ENCODE measurements at regions not wholly inside any gene's neighbourhood (a gene's known extent, or its start where the extent isn't known, plus 50 kb on each side); places are given as distances from the start of the nearest gene placed in this dataset.

GRCh38 chr11:33579101-33579500 lies 121.5 kb downstream of the C11orf91 start:
- no peak for DNase-seq (ENCODE audit: low spot score)
- Histone ChIP-seq H3K36me3 (ENCODE audit: insufficient read depth, low read length, poor library complexity, severe bottlenecking) (no peaks in the 10 kb centered on the region), H3K27me3 (replicated peaks; ENCODE audit: insufficient read depth, low read depth, low read length, poor library complexity) (peaks cover 46% of the 10 kb centered on the region), H3K4me1 (ENCODE audit: insufficient read depth, low read length, poor library complexity, severe bottlenecking) (no peaks in the 10 kb centered on the region), H3K4me3 (ENCODE audit: low read depth, low read length, poor library complexity, severe bottlenecking) (no peak overlapping the region), H3K27ac (ENCODE audit: low read depth, low read length, poor library complexity, severe bottlenecking) (no peak overlapping the region), H3K9me3 (ENCODE audit: low read depth, low read length, poor library complexity, severe bottlenecking) (no peaks in the 10 kb centered on the region)
- BruUV-seq (replicated peaks): no TSS peak
- TF ChIP-seq EZH2 (IDR thresholded peaks at IDR 0.05; ENCODE audit: borderline replicate concordance, low read depth, low read length, poor library complexity, severe bottlenecking): no peak
- no peak for TF ChIP-seq CTCF (conservative IDR thresholded peaks at IDR 0.05; ENCODE audit: low read depth, low read length)
- intact Hi-C loops (cut with micrococcal nuclease; ENCODE audit: unreplicated experiment): no loop called here
- ChIA-PET CTCF (no interaction called here), POLR2A (ENCODE audit: low non-redundant PET) (no interaction called here)

- H3K4me1 ChIP-seq (ENCODE audit: insufficient read depth, low read length, poor library complexity, severe bottlenecking): no peaks in the 10 kb centered on the region
- H3K36me3 ChIP-seq (ENCODE audit: insufficient read depth, low read length, poor library complexity, severe bottlenecking): no peaks in the 10 kb centered on the region
- TF ChIP-seq CTCF (conservative IDR thresholded peaks at IDR 0.05; ENCODE audit: low read depth, low read length): no peak
- TF ChIP-seq EZH2 (IDR thresholded peaks at IDR 0.05; ENCODE audit: borderline replicate concordance, low read depth, low read length, poor library complexity, severe bottlenecking): no peak
- BruUV-seq (replicated peaks): no TSS peak
- H3K27ac ChIP-seq (ENCODE audit: low read depth, low read length, poor library complexity, severe bottlenecking): no peak overlapping the region
- H3K4me3 ChIP-seq (ENCODE audit: low read depth, low read length, poor library complexity, severe bottlenecking): no peak overlapping the region
- intact Hi-C loops (cut with micrococcal nuclease; ENCODE audit: unreplicated experiment): no loop called here
- CTCF ChIA-PET: no interaction called here
- peaks cover 40% of the 10 kb centered on the region for H3K27me3 ChIP-seq (replicated peaks; ENCODE audit: insufficient read depth, low read depth, low read length, poor library complexity)
- POLR2A ChIA-PET (ENCODE audit: low non-redundant PET): no interaction called here
- DNase-seq (ENCODE audit: low spot score): no peak
- H3K9me3 ChIP-seq (ENCODE audit: low read depth, low read length, poor library complexity, severe bottlenecking): no peaks in the 10 kb centered on the region
Observed at GRCh38 chr11:33577204-33577603, 123.4 kb downstream of the C11orf91 start.

GRCh38 chr11:33575311-33575710 lies 125.3 kb downstream of the C11orf91 start:
- no TSS peak for BruUV-seq (replicated peaks)

More at GRCh38 chr11:33575311-33575710, 125.3 kb downstream of the C11orf91 start:
- Histone ChIP-seq H3K4me3 (ENCODE audit: low read depth, low read length, poor library complexity, severe bottlenecking) (no peak overlapping the region), H3K36me3 (ENCODE audit: insufficient read depth, low read length, poor library complexity, severe bottlenecking) (no peaks in the 10 kb centered on the region), H3K27me3 (replicated peaks; ENCODE audit: insufficient read depth, low read depth, low read length, poor library complexity) (peaks cover 36% of the 10 kb centered on the region), H3K27ac (ENCODE audit: low read depth, low read length, poor library complexity, severe bottlenecking) (no peak overlapping the region), H3K9me3 (ENCODE audit: low read depth, low read length, poor library complexity, severe bottlenecking) (no peaks in the 10 kb centered on the region), H3K4me1 (ENCODE audit: insufficient read depth, low read length, poor library complexity, severe bottlenecking) (no peaks in the 10 kb centered on the region)
- ChIA-PET POLR2A (ENCODE audit: low non-redundant PET) (no interaction called here), CTCF (no interaction called here)
- DNase-seq (ENCODE audit: low spot score): no peak
- intact Hi-C loops (cut with micrococcal nuclease; ENCODE audit: unreplicated experiment): no loop called here
- TF ChIP-seq EZH2 (IDR thresholded peaks at IDR 0.05; ENCODE audit: borderline replicate concordance, low read depth, low read length, poor library complexity, severe bottlenecking): no peak
- TF ChIP-seq CTCF (conservative IDR thresholded peaks at IDR 0.05; ENCODE audit: low read depth, low read length): no peak

Measured in A673 (cell line).